Trophoblast cell (in vitro differentiated cells and primary cell): ENCODE measurements at regions not wholly inside any gene's neighbourhood (a gene's known extent, or its start where the extent isn't known, plus 50 kb on each side); places are given as distances from the start of the nearest gene placed in this dataset.

Experiments
- DNase-seq, 2 donors: peaks; one replicate each; pipeline ENCODE4 v3.0.0-alpha.2; 2016
- H2AFZ ChIP-seq: 2 replicates; pipeline ENCODE4 v1.6.1; 2013; ENCODE audit warnings: low read length, moderate library complexity, mild to moderate bottlenecking; ENCODE audit not compliant: insufficient read depth, poor library complexity
- H2AK5ac ChIP-seq: 2 replicates; pipeline ENCODE4 v1.6.1; 2013; ENCODE audit warnings: mild to moderate bottlenecking, low read length
- H2BK120ac ChIP-seq: 2 replicates; pipeline ENCODE4 v1.6.1; 2013; ENCODE audit warnings: low read length, mild to moderate bottlenecking, moderate library complexity; ENCODE audit not compliant: insufficient read depth, poor library complexity
- H2BK12ac ChIP-seq: 2 replicates; pipeline ENCODE4 v1.6.1; 2013; ENCODE audit warnings: mild to moderate bottlenecking, low read length, moderate library complexity
- H2BK5ac ChIP-seq: 2 replicates; pipeline ENCODE4 v1.6.1; 2013; ENCODE audit warnings: low read length, low read depth, moderate library complexity, mild to moderate bottlenecking; ENCODE audit not compliant: poor library complexity
- H3K14ac ChIP-seq: 2 replicates; pipeline ENCODE4 v1.6.1; 2013; ENCODE audit warnings: mild to moderate bottlenecking, low read length
- H3K18ac ChIP-seq: 2 replicates; pipeline ENCODE4 v1.6.1; 2013; ENCODE audit warnings: mild to moderate bottlenecking, low read length
- H3K23ac ChIP-seq: 2 replicates; pipeline ENCODE4 v1.6.1; 2013; ENCODE audit warnings: low read length
- H3K27ac ChIP-seq: 2 replicates; pipeline ENCODE4 v1.5.1; 2013; ENCODE audit warnings: low read depth, mild to moderate bottlenecking, inconsistent platforms, low read length, moderate library complexity
- H3K27me3 ChIP-seq: 2 replicates; pipeline ENCODE4 v1.6.1; 2013; ENCODE audit warnings: inconsistent platforms, mild to moderate bottlenecking, low read length, moderate library complexity; ENCODE audit not compliant: insufficient read depth
- H3K36me3 ChIP-seq, 2 experiments: 1 replicate in 1 of 2; 2 replicates in 1 of 2; pipeline ENCODE4 v1.6.1; 2013; ENCODE audit warnings: low read length in 2 of 2, mild to moderate bottlenecking in 2 of 2, moderate library complexity in 1 of 2; ENCODE audit not compliant: insufficient read depth in 2 of 2, control insufficient read depth in 1 of 2
- H3K4ac ChIP-seq: 2 replicates; pipeline ENCODE4 v1.6.1; 2013; ENCODE audit warnings: low read depth, mild to moderate bottlenecking, low read length, moderate library complexity
- H3K4me1 ChIP-seq, 2 experiments: 1 replicate in 1 of 2; 2 replicates in 1 of 2; pipeline ENCODE4 v1.6.1; 2013; ENCODE audit warnings: low read length in 2 of 2, mild to moderate bottlenecking in 2 of 2, moderate library complexity in 1 of 2; ENCODE audit not compliant: insufficient read depth in 2 of 2, control insufficient read depth in 1 of 2
- H3K4me2 ChIP-seq: 2 replicates; pipeline ENCODE4 v1.6.1; 2013; ENCODE audit warnings: inconsistent platforms, mild to moderate bottlenecking, low read length, moderate library complexity
- H3K4me3 ChIP-seq: 2 replicates; pipeline ENCODE4 v1.5.1; 2013; ENCODE audit warnings: mild to moderate bottlenecking, low read depth, low read length, inconsistent platforms
- H3K79me1 ChIP-seq: one replicate; pipeline ENCODE4 v1.6.1; 2013; ENCODE audit warnings: low read length
- H3K79me2 ChIP-seq: 2 replicates; pipeline ENCODE4 v1.6.1; 2013; ENCODE audit warnings: low read length, mild to moderate bottlenecking; ENCODE audit not compliant: control insufficient read depth, insufficient read depth, poor library complexity
- H3K9ac ChIP-seq: 2 replicates; pipeline ENCODE4 v1.6.1; 2013; ENCODE audit warnings: mild to moderate bottlenecking, low read length
- H3K9me3 ChIP-seq: 2 replicates; pipeline ENCODE4 v1.6.1; 2013; ENCODE audit warnings: low read depth, mild to moderate bottlenecking, control low read depth, inconsistent platforms, low read length; ENCODE audit not compliant: insufficient read depth
- H4K12ac ChIP-seq: 2 replicates; pipeline ENCODE4 v1.6.1; 2013; ENCODE audit warnings: low read depth, mild to moderate bottlenecking, low read length, moderate library complexity
- H4K8ac ChIP-seq: 2 replicates; pipeline ENCODE4 v1.6.1; 2013; ENCODE audit warnings: low read depth, mild to moderate bottlenecking, low read length, moderate library complexity
- H4K91ac ChIP-seq: one replicate; pipeline ENCODE4 v1.6.1; 2013; ENCODE audit warnings: low read depth, mild to moderate bottlenecking, low read length, moderate library complexity
- WGBS: extraction: QIAGEN DNeasy Blood & Tissue Kit; methylation state at CpG from one replicate; pipeline ENCODE4 v1.1.7; 2013; ENCODE audit warnings: missing lambda C conversion rate; ENCODE audit not compliant: insufficient read length, insufficient coverage; ENCODE audit errors: extremely low coverage; 5-methylcytosine and 5-hydroxymethylcytosine counted together

- no peaks in the 10 kb centered on the region for H3K9me3 ChIP-seq
- no CpG with 5 or more reads among the region's 2 CpGs for WGBS
- no peak overlapping the region for H3K4me3 ChIP-seq
- no peaks in the 10 kb centered on the region for H3K36me3 ChIP-seq
- no peaks in the 10 kb centered on the region for H3K4me1 ChIP-seq
- no peak overlapping the region for H3K4me2 ChIP-seq
- H4K8ac ChIP-seq, result no peak overlapping the region
- H2BK120ac ChIP-seq, result no peak overlapping the region
- no peak overlapping the region for H4K91ac ChIP-seq
- H3K14ac ChIP-seq, result no peak overlapping the region
- H3K23ac ChIP-seq, result no peak overlapping the region
- H2AK5ac ChIP-seq, result no peak overlapping the region
- H2BK5ac ChIP-seq, result no peak overlapping the region
- no peaks in the 10 kb centered on the region for H3K79me2 ChIP-seq
- no peaks in the 10 kb centered on the region for H3K27me3 ChIP-seq
- no peak overlapping the region for H4K12ac ChIP-seq
- DNase-seq, result no peak
- no peak overlapping the region for H3K27ac ChIP-seq
- H3K4ac ChIP-seq, result no peak overlapping the region
- H2BK12ac ChIP-seq, result no peak overlapping the region
- H3K9ac ChIP-seq, result no peak overlapping the region
- H2AFZ ChIP-seq, result no peak overlapping the region
- H3K18ac ChIP-seq, result no peak overlapping the region
- H3K79me1 ChIP-seq, result no peaks in the 10 kb centered on the region
Measured at GRCh38 chr7:17532861-17533404, 234.5 kb downstream of the AHR start.

DNA sequence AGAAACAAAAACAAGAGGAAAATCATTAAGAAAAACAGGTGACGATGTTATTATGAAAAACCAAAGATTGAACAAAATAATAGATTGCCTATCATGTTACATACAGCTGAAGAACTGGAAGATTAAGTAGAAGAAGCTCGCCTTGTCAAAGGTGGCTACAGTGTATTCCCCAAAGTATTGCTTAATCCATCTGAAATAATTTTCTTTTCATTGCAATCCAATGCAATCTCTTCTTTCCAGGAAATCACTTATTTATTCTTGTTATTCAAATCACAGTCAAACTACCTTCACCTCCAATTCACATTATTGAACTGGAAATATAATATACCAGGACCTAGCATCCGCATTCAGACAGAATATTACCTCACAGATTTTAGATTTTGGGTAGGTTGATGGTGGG lies 235.9 kb downstream of the AHR start:
- H3K79me2 ChIP-seq, result no peaks in the 10 kb centered on the region
- H4K91ac ChIP-seq, result no peak overlapping the region
- H3K18ac ChIP-seq, result no peak overlapping the region
- no peak overlapping the region for H3K4me2 ChIP-seq
- no peak overlapping the region for H2AK5ac ChIP-seq
- H2AFZ ChIP-seq, result no peak overlapping the region
- H2BK12ac ChIP-seq, result no peak overlapping the region
- H3K23ac ChIP-seq, result no peak overlapping the region
- H3K14ac ChIP-seq, result no peak overlapping the region
- no peak overlapping the region for H4K12ac ChIP-seq
- no peak overlapping the region for H2BK120ac ChIP-seq
- H4K8ac ChIP-seq, result no peak overlapping the region
- H3K4me1 ChIP-seq, result no peaks in the 10 kb centered on the region
- no peak overlapping the region for H3K4ac ChIP-seq
- H3K9ac ChIP-seq, result no peak overlapping the region
- DNase-seq, result no peak
- no peak overlapping the region for H2BK5ac ChIP-seq
- H3K27ac ChIP-seq, result no peak overlapping the region
- no peaks in the 10 kb centered on the region for H3K36me3 ChIP-seq
- H3K79me1 ChIP-seq, result no peaks in the 10 kb centered on the region
- H3K9me3 ChIP-seq, result no peaks in the 10 kb centered on the region
- WGBS, result no CpG with 5 or more reads among the region's 3 CpGs
- no peak overlapping the region for H3K4me3 ChIP-seq
- no peaks in the 10 kb centered on the region for H3K27me3 ChIP-seq

- no peak overlapping the region for H3K27ac ChIP-seq
- no peak overlapping the region for H3K23ac ChIP-seq
- no peaks in the 10 kb centered on the region for H3K36me3 ChIP-seq
Measured at GRCh38 chr7:17535776-17536175, 237.3 kb downstream of the AHR start.

DNA sequence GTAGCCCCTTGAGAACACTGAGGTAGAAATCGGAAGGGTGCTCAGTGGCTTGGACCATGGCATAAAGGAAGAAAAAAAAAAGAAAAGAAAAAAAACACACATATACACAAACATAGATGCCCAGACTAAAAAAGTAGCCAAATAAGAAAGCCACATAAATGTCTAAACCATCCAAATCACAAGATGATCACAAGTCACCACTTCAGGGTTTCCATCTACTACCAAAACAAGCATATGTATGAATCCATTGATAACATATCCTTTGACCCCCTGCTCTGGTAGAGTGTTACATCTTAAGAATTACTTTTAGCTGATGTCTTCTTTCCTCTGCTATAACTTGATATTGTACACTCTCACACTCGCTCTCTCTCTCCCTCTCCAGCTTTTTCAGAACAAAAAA lies 245.9 kb downstream of the AHR start:
- H3K4ac ChIP-seq, result no peak overlapping the region
- H4K12ac ChIP-seq, result no peak overlapping the region
- no peak overlapping the region for H2BK120ac ChIP-seq
- no peak overlapping the region for H2BK12ac ChIP-seq
- no peak overlapping the region for H3K18ac ChIP-seq
- H3K4me1 ChIP-seq, result peaks cover 0 to 3% of the 10 kb centered on the region in 2 experiments
- H2AK5ac ChIP-seq, result no peak overlapping the region
- no peaks in the 10 kb centered on the region for H3K79me1 ChIP-seq
- no peak overlapping the region for H3K27ac ChIP-seq
- no CpG with 5 or more reads among the region's 2 CpGs for WGBS
- no peaks in the 10 kb centered on the region for H3K27me3 ChIP-seq
- DNase-seq, result no peak
- no peak overlapping the region for H2AFZ ChIP-seq
- H3K9ac ChIP-seq, result no peak overlapping the region
- no peaks in the 10 kb centered on the region for H3K79me2 ChIP-seq
- no peak overlapping the region for H4K91ac ChIP-seq
- H4K8ac ChIP-seq, result no peak overlapping the region
- H3K4me2 ChIP-seq, result no peak overlapping the region
- no peak overlapping the region for H3K23ac ChIP-seq
- no peak overlapping the region for H3K14ac ChIP-seq
- no peaks in the 10 kb centered on the region for H3K36me3 ChIP-seq
- H3K9me3 ChIP-seq, result no peaks in the 10 kb centered on the region
- H3K4me3 ChIP-seq, result no peak overlapping the region
- no peak overlapping the region for H2BK5ac ChIP-seq

More at GRCh38 chr7:17535776-17536175, 237.3 kb downstream of the AHR start:
- Histone ChIP-seq H2BK120ac (no peak overlapping the region), H3K27me3 (no peaks in the 10 kb centered on the region), H3K9me3 (no peaks in the 10 kb centered on the region), H3K9ac (no peak overlapping the region), H3K4me3 (no peak overlapping the region), H2BK5ac (no peak overlapping the region), H3K18ac (no peak overlapping the region), H3K79me2 (no peaks in the 10 kb centered on the region), H4K12ac (no peak overlapping the region), H4K8ac (no peak overlapping the region), H4K91ac (no peak overlapping the region), H2BK12ac (no peak overlapping the region), H3K4ac (no peak overlapping the region), H3K4me1 (no peaks in the 10 kb centered on the region), H2AK5ac (no peak overlapping the region), H3K79me1 (no peaks in the 10 kb centered on the region), H3K14ac (no peak overlapping the region), H2AFZ (no peak overlapping the region), H3K4me2 (no peak overlapping the region)
- whole genome bisulfite sequencing, result no CpG with 5 or more reads among the region's 1 CpG
- no peak for DNase-seq
